OCI-LY3 (cell line): ENCODE measurements at regions not wholly inside any gene's neighbourhood (a gene's known extent, or its start where the extent isn't known, plus 50 kb on each side); places are given as distances from the start of the nearest gene placed in this dataset.

Source experiments
- CTCF ChIP-seq: fragments of 200-600, 300-600 bp; sonication (generic); IDR thresholded peaks from 2 replicates; pipeline ENCODE4 v1.5.1; 2014; ENCODE audit warnings: antibody characterized with exemption, low read length, low read depth
- EZH2phosphoT487 ChIP-seq: fragments of 200-600 bp; shearing (Covaris generic); IDR thresholded peaks from 2 replicates; pipeline ENCODE4 v1.6.1; 2018; ENCODE audit warnings: antibody characterized with exemption, mixed run types, low read depth

DNA sequence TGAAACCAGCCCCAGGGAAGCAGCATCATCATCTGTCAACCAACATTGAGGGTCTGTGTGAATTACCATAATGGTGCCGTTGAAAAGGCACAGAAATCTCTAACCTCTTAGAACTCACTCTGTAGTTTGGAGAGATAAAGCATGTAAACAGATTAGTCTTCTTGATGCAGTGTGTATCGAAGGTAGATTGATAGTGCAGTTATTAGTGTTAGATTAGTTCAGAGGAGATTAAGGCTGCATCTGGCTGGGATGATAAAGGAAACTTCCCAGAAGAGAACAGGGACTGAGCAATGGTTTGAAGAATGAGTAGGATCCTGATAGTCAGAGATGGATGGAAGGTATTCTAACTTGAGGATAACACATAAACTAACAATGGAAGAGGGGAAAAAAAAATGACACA lies 651.5 kb downstream of the TLE1 start:
- no peak for TF ChIP-seq CTCF
- TF ChIP-seq EZH2phosphoT487: no peak
